Ishikawa (cell line): ENCODE measurements at regions not wholly inside any gene's neighbourhood (a gene's known extent, or its start where the extent isn't known, plus 50 kb on each side); places are given as distances from the start of the nearest gene placed in this dataset.

Source experiments
- CEBPB ChIP-seq: IDR thresholded peaks from 2 replicates; pipeline ENCODE4 v1.6.1; 2012
- CREB1 ChIP-seq: IDR thresholded peaks from 2 replicates; pipeline ENCODE4 v1.6.1; 2012; ENCODE audit warnings: low read depth
- EGR1 ChIP-seq: IDR thresholded peaks from 2 replicates; pipeline ENCODE4 v1.6.1; 2012
- EP300 ChIP-seq: IDR thresholded peaks from 2 replicates; pipeline ENCODE4 v1.6.1; 2012; ENCODE audit warnings: borderline replicate concordance
- TAF1 ChIP-seq: IDR thresholded peaks from 2 replicates; pipeline ENCODE4 v1.6.1; 2012; ENCODE audit warnings: low read depth, mild to moderate bottlenecking

GRCh38 chr1:2969845-2970291 is 51.4 kb upstream of the ACTRT2 start:
- TF ChIP-seq TAF1: no peak
- TF ChIP-seq CREB1: no peak
- no peak for TF ChIP-seq EP300
- no peak for TF ChIP-seq EGR1
- TF ChIP-seq CEBPB: no peak
